ENCODE measurements at regions not wholly inside any gene's neighbourhood (a gene's known extent, or its start where the extent isn't known, plus 50 kb on each side); places are given as distances from the start of the nearest gene placed in this dataset.

DNA sequence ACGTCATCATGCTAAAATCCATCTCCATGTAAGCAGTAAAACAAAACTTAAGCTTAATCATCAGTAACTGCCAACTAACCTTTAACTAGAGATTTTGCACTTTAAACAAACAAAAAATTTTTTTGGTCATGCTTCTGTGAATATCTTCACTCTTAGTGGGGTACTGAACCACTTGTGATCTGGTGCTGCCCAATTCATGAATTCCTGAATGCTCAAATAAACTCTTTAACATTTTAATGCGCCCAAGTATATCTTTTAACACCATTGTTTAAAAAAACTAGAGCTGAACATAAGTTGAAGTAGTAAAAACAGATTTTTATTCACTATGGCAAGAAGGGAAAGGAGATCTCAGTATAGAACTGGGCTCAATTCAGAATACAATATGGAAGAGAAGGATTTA lies 196.9 kb upstream of the USP24 start:
- TF ChIP-seq EZH2 (IDR thresholded peaks at IDR 0.05; ENCODE audit: insufficient read depth, poor library complexity, severe bottlenecking) (no peak), EZH2phosphoT487 (IDR thresholded peaks at IDR 0.05; ENCODE audit: insufficient read depth, low read depth) (no peak)
